Thymus (tissue), 11 donors: ENCODE measurements at regions not wholly inside any gene's neighbourhood (a gene's known extent, or its start where the extent isn't known, plus 50 kb on each side); places are given as distances from the start of the nearest gene placed in this dataset.

Source experiments
- DNase-seq, 9 donors: peaks; one replicate each; pipeline ENCODE4 v3.0.0-alpha.2; 2013; ENCODE audit warnings: low spot score in 9 of 9, low read depth in 6 of 9, missing footprints in 1 of 9
- H3K27ac ChIP-seq, 2 donors: one replicate each; pipeline ENCODE4 v1.5.1; 2013; ENCODE audit warnings: control low read depth in 1 of 2, low read depth in 1 of 2, low read length in 1 of 2, mild to moderate bottlenecking in 1 of 2, moderate library complexity in 1 of 2
- H3K27me3 ChIP-seq, 2 donors: one replicate each; pipeline ENCODE4 v1.5.1; 2013; ENCODE audit warnings: low read length in 1 of 2; ENCODE audit not compliant: control insufficient read depth in 2 of 2, insufficient read depth in 1 of 2
- H3K36me3 ChIP-seq, 2 donors: one replicate each; pipeline ENCODE4 v1.5.1; 2013; ENCODE audit warnings: low read length in 1 of 2, mild to moderate bottlenecking in 1 of 2, moderate library complexity in 1 of 2; ENCODE audit not compliant: control insufficient read depth in 2 of 2, insufficient read depth in 2 of 2
- H3K4me1 ChIP-seq, 2 donors: one replicate each; pipeline ENCODE4 v1.5.1; 2013; ENCODE audit warnings: low read length in 2 of 2; ENCODE audit not compliant: control insufficient read depth in 2 of 2, insufficient read depth in 2 of 2
- H3K4me3 ChIP-seq, 2 donors: one replicate each; pipeline ENCODE4 v1.5.1; 2013; ENCODE audit warnings: low read length in 2 of 2, control low read depth in 1 of 2, mild to moderate bottlenecking in 1 of 2
- H3K9me3 ChIP-seq, 2 donors: one replicate each; pipeline ENCODE4 v1.5.1; 2013; ENCODE audit warnings: low read length in 1 of 2, mild to moderate bottlenecking in 1 of 2; ENCODE audit not compliant: control insufficient read depth in 2 of 2, insufficient read depth in 1 of 2
- WGBS: extraction: QIAGEN DNeasy Blood & Tissue Kit; methylation state at CpG from one replicate; pipeline ENCODE4 v1.1.7; 2013; 5-methylcytosine and 5-hydroxymethylcytosine counted together
- donor health status: healthy.

DNA sequence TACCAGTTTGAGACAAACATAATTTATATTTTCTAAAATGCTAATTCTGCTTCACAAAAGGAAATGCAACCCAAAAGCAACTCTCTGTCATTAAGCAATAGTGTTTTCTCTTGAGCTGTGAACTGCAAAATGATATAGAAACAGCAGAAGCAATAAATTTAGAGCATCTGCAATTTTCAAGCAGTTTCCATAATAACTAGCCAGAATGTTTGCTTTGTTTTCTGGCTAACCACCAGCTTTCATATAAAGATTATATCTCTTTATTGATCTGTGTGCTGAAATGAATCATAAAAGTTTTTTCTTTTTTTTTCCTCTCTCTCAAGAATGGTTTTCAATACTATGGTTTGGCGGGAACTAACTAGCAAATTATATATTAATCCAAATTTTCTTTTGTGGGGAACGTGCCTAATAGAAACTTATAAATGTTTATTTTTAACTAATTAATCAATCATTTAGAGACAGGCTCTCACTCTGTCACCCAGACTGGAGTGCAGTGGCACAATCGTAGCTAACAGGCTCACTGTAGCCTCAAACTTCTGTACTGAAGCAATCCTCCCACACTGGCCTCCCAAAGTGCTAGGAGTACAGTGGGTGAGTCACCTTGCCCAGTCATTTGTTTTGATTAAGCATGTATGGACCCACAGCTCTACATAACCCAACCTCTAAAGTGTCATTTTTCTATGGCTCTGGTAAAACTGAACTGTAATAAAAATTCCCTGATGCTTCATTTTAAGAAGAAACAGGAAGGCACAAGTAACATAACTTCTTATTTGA is 830.1 kb upstream of the MGAT4C start:
- H3K27ac ChIP-seq, result no peak overlapping the region

DNA sequence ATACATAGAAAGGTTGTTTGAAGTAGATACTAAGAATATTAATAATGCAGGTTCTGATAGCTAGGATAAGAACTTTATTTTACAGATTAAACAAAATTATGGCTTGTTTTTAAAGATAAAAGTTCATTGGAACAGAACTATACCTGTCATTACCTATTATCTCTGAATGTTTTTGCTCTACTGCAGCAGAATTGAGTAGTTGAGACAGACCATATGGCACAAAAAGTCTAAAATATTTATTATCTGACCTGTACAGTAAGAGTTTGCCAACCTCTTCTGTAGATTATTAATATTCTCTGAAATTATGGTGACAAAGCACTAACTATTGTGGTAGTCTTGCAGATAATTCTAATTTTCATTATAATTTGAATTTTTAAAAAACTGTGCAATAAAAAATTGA is 829.1 kb upstream of the MGAT4C start:
- Histone ChIP-seq H3K4me1 (no peaks in the 10 kb centered on the region), H3K4me3 (no peak overlapping the region)

More for the DNA sequence above, 830.1 kb upstream of the MGAT4C start:
- no peak overlapping the region for H3K4me3 ChIP-seq
- H3K36me3 ChIP-seq, result no peaks in the 10 kb centered on the region
- no peaks in the 10 kb centered on the region for H3K27me3 ChIP-seq
- no peak for DNase-seq
- WGBS, result 87% methylated on average over 3 of the region's 3 CpGs
- H3K9me3 ChIP-seq, result no peaks in the 10 kb centered on the region
- H3K4me1 ChIP-seq, result no peaks in the 10 kb centered on the region

DNA sequence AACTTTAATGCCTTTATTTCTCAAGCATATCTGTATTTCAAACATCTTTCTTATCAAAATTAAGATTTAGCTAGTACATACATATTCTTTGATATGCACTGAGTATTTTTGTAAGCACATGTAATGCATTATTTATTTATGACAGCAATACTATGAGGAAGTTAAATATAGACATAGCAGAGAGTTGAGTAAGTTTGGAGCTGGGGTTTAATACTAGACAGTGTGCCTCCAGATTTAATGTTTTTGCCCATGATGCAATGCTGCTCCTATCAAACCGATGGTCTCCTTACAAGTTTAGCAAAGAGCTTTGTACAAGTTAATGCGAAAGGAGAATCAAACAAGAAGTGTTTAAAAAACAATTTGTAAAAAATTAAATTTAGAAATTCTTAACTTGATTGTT is 826.6 kb upstream of the MGAT4C start:
- no peak for DNase-seq
- no peaks in the 10 kb centered on the region for H3K4me1 ChIP-seq
- H3K9me3 ChIP-seq, result no peaks in the 10 kb centered on the region
- no peaks in the 10 kb centered on the region for H3K27me3 ChIP-seq
- no peak overlapping the region for H3K27ac ChIP-seq
- no peak overlapping the region for H3K4me3 ChIP-seq
- 95% methylated on average over 2 of the region's 2 CpGs for WGBS
- H3K36me3 ChIP-seq, result no peaks in the 10 kb centered on the region

More for the DNA sequence above, 829.1 kb upstream of the MGAT4C start:
- H3K9me3 ChIP-seq, result no peaks in the 10 kb centered on the region
- H3K27me3 ChIP-seq, result no peaks in the 10 kb centered on the region
- no peak for DNase-seq
- H3K27ac ChIP-seq, result no peak overlapping the region
- H3K36me3 ChIP-seq, result no peaks in the 10 kb centered on the region

DNA sequence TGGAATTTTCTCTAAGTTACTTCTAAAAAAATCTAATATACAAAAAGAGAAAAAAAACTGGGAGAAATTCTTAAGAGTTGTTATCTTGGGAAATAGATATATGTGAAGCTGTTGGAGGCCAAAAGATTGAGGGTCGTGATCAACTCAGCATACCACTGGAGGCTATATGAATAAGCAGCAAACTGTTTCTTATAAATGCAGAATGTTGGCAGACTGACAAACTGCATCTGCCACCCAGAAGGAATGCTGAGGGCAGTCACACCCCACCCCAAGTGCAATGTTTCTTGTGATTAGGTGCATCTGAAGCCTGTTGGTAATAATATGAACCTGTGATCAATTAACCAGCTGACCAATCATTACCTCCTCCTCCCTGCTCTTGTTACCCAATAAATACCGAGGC is 818.6 kb upstream of the MGAT4C start:
- Histone ChIP-seq H3K36me3 (no peaks in the 10 kb centered on the region), H3K27me3 (no peaks in the 10 kb centered on the region), H3K27ac (no peak overlapping the region), H3K4me3 (no peak overlapping the region), H3K9me3 (no peaks in the 10 kb centered on the region), H3K4me1 (no peaks in the 10 kb centered on the region)
- DNase-seq, result no peak
- WGBS, result 93% methylated on average over 2 of the region's 2 CpGs

DNA sequence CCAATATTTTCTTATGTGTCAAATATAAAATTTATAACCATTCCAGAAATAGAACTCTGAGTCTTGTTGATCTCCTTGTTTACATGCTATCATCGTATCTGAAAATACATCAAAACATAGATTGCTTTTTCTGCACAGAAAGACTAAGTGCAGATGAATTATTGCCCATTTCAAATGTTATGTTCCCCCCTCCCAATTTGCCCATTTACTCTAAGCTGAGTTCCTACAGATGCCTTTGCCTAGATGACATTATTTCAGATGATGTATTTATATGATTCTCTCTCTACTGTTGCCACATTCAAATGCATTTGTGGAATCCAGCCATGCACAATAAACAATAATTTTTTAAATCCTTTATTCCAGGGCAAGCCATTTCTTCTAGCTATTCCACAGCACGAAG is 810.1 kb upstream of the MGAT4C start:
- Histone ChIP-seq H3K9me3 (no peaks in the 10 kb centered on the region), H3K4me3 (no peak overlapping the region), H3K4me1 (no peaks in the 10 kb centered on the region), H3K27me3 (no peaks in the 10 kb centered on the region), H3K27ac (no peak overlapping the region), H3K36me3 (no peaks in the 10 kb centered on the region)
- DNase-seq, result no peak
- WGBS, result 80% methylated on average over 2 of the region's 2 CpGs

DNA sequence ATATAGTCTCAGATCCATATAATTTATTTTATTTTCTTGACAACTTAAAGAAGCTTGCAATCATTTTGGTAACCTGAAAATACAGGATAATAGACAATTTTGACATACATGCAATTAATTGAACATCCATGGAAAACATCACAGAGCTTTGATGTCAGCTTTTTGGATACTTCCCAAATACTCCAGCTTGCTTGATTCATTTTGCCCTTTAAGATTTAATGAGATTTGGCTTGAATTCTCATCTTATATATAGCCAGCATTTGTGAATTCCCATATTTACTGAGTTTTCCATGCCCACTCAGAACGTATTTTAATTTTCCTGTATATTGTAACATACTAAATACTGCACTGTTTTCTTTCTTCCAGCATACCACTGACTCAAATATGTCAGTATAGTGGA is 803.0 kb upstream of the MGAT4C start:
- Histone ChIP-seq H3K4me1 (no peaks in the 10 kb centered on the region), H3K36me3 (no peaks in the 10 kb centered on the region), H3K27me3 (no peaks in the 10 kb centered on the region), H3K4me3 (no peak overlapping the region), H3K27ac (no peak overlapping the region), H3K9me3 (no peaks in the 10 kb centered on the region)
- WGBS, result 86% methylated on average over 1 of the region's 1 CpG
- DNase-seq, result no peak

DNA sequence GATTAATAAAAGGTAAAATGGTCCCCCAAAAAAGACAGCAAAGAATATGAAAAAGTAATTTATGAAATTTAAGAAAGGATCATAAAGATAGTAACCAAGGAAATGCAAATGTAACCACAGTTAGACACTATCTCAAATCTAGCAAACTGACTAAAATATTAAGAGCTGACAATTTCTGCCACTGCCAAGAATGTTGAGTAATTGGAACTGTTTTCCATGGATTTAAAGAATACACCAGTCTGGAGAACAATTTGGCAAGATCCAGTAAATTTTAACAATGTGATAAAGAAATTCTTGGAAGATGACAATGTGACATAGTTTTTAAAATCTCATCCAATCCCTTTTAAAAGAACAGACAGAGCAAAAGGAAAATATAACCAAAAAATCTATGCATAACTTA is 798.0 kb upstream of the MGAT4C start:
- Histone ChIP-seq H3K4me3 (no peak overlapping the region), H3K36me3 (no peaks in the 10 kb centered on the region), H3K27me3 (no peaks in the 10 kb centered on the region), H3K9me3 (no peaks in the 10 kb centered on the region), H3K27ac (no peak overlapping the region), H3K4me1 (no peaks in the 10 kb centered on the region)
- DNase-seq, result no peak

DNA sequence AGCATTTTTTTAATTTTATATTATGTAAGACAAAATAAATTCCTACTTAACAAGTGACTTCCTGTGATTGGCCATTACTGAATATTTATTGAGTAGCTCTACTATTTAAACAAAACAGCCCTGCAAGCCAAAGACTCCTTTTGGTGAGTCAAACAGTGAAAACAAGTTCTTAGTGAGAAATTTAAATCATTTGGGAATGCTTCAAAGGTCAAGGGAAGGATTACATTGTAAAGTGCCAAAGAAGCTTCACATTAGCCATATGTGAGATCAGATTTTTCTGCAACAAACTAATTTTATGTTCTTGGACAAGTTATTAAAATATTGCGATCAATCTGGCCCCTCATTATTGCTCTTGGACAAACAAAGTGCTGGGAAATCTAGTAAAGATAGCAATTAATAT is 795.4 kb upstream of the MGAT4C start:
- no peaks in the 10 kb centered on the region for H3K4me1 ChIP-seq
- no peaks in the 10 kb centered on the region for H3K9me3 ChIP-seq
- WGBS, result 94% methylated on average over 1 of the region's 1 CpG
- H3K27ac ChIP-seq, result no peak overlapping the region
- H3K27me3 ChIP-seq, result no peaks in the 10 kb centered on the region
- H3K4me3 ChIP-seq, result no peak overlapping the region
- no peaks in the 10 kb centered on the region for H3K36me3 ChIP-seq
- DNase-seq, result no peak

DNA sequence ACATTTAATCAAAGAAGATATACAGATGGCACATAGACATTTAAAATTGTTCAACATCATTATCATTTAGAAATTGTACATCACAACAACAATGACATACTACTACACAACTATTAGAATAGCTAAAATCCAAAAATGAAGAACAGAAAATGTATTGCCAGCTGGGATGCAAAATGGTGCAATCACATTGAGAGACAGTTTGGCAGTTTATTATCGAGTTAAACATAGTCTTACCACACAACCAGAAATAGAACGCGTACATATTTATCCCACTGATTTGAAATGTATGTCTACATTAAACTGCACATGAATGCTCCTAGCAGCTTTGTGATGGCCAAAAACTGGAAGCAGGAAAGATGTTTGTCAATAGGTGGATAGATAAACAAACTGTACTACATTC is 791.5 kb upstream of the MGAT4C start:
- Histone ChIP-seq H3K27me3 (no peaks in the 10 kb centered on the region), H3K27ac (no peak overlapping the region), H3K4me3 (no peak overlapping the region), H3K9me3 (no peaks in the 10 kb centered on the region), H3K36me3 (no peaks in the 10 kb centered on the region), H3K4me1 (no peaks in the 10 kb centered on the region)
- no peak for DNase-seq
- WGBS, result 97% methylated on average over 3 of the region's 3 CpGs
